HCT116 (cell line): ENCODE measurements at regions not wholly inside any gene's neighbourhood (a gene's known extent, or its start where the extent isn't known, plus 50 kb on each side); places are given as distances from the start of the nearest gene placed in this dataset.

Source experiments
- ATAC-seq: fragments of 200-7000 bp; cut with Tn5 transposase; 2 replicates; pipeline ENCODE4 v1.9.1; 2020; ENCODE audit warnings: mild to moderate bottlenecking, moderate library complexity
- BruUV-seq: library from RNA; stranded (reverse); fragments of 400-500 nt; replicated peaks from 2 replicates; lab custom pipeline; 2021; lab: Mats Ljungman, UMichigan
- CTCF ChIA-PET: fragments of 300-600 bp; sonication (Branson Sonifier 250); formaldehyde crosslinking; loops from one replicate; lab custom pipeline; 2021; ENCODE audit warnings: antibody characterized with exemption; lab: Charles Lee
- POLR2A ChIA-PET: fragments of 300-600, 350-600 bp; sonication (Branson Sonifier 250); formaldehyde crosslinking; loops from one replicate; lab custom pipeline; 2021; ENCODE audit warnings: antibody characterized with exemption; lab: Charles Lee
- RAD21 ChIA-PET, 2 experiments: fragments of 300-600 bp; sonication (Branson Sonifier 250); formaldehyde crosslinking; loops; one replicate each; lab custom pipeline; 2023; ENCODE audit warnings: low total read pairs in 2 of 2; ENCODE audit not compliant: uncharacterized antibody in 2 of 2, unreplicated experiment in 2 of 2, low non-redundant PET in 1 of 2; lab: Charles Lee
- DNase-seq: peaks from one replicate; pipeline ENCODE4 v3.0.0-alpha.2; 2010; ENCODE audit warnings: low read depth, low spot score
- H2AFZ ChIP-seq: fragments of 200-600 bp; shearing (Covaris generic), sonication (generic); 2 replicates; pipeline ENCODE4 v1.6.1; 2017; ENCODE audit warnings: low read depth, mixed run types, mixed read lengths, antibody characterized with exemption, low read length; ENCODE audit not compliant: poor library complexity, severe bottlenecking
- H3K27ac ChIP-seq: 2 replicates; pipeline ENCODE4 v1.5.1; 2012; ENCODE audit warnings: low read depth, low read length
- H3K27me3 ChIP-seq: fragments of 200-600 bp; sonication (generic); 2 replicates; pipeline ENCODE4 v1.6.1; 2016; ENCODE audit warnings: mixed run types, low read length, mixed read lengths; ENCODE audit not compliant: insufficient read depth
- H3K36me3 ChIP-seq, 2 experiments: fragments of 200-500 bp in 1 of 2; fragments of 200-600 bp in 1 of 2; sonication (Bioruptor generic) in 1 of 2; sonication (generic) in 1 of 2; 2 replicates each; pipeline versions ENCODE4 v1.5.1 to v1.6.1; 2014 to 2016; ENCODE audit warnings: low read length in 2 of 2, inconsistent platforms in 1 of 2, mixed read lengths in 1 of 2, mixed run types in 1 of 2; ENCODE audit not compliant: insufficient read depth in 2 of 2, control insufficient read depth in 1 of 2
- H3K4me1 ChIP-seq, 2 experiments: fragments of 200-600 bp in 1 of 2; sonication (generic) in 1 of 2; 2 replicates each; pipeline versions ENCODE4 v1.5.1 to v1.6.1; 2012 to 2017; ENCODE audit warnings: low read length in 2 of 2, inconsistent platforms in 1 of 2, mild to moderate bottlenecking in 1 of 2, mixed read lengths in 1 of 2, mixed run types in 1 of 2, moderate library complexity in 1 of 2; ENCODE audit not compliant: insufficient read depth in 2 of 2, control insufficient read depth in 1 of 2
- H3K4me2 ChIP-seq: fragments of 200-600 bp; sonication (generic); 2 replicates; pipeline ENCODE4 v1.6.1; 2017; ENCODE audit warnings: mixed run types, low read length, mixed read lengths
- H3K4me3 ChIP-seq, 2 experiments: fragments of 200-600 bp in 1 of 2; sonication (generic) in 1 of 2; replicated peaks in 1 of 2; 2 replicates each; pipeline ENCODE4 v1.5.1; 2011 to 2016; ENCODE audit warnings: low read length in 2 of 2, control low read depth in 1 of 2, low read depth in 1 of 2, mild to moderate bottlenecking in 1 of 2, mixed read lengths in 1 of 2, mixed run types in 1 of 2
- H3K79me2 ChIP-seq: fragments of 200-600 bp; sonication (generic); 2 replicates; pipeline ENCODE4 v1.6.1; 2017; ENCODE audit warnings: mild to moderate bottlenecking, mixed run types, low read length, moderate library complexity, mixed read lengths; ENCODE audit not compliant: insufficient read depth
- H3K9ac ChIP-seq: fragments of 200-600 bp; sonication (generic); 2 replicates; pipeline ENCODE4 v1.6.1; 2016; ENCODE audit warnings: low read length, mixed read lengths
- H3K9me2 ChIP-seq: fragments of 200-600 bp; sonication (generic), shearing (Covaris generic); 2 replicates; pipeline ENCODE4 v1.6.1; 2017; ENCODE audit warnings: mixed run types, mild to moderate bottlenecking, moderate library complexity; ENCODE audit not compliant: insufficient read depth
- H3K9me3 ChIP-seq, 2 experiments: fragments of 200-500 bp in 1 of 2; fragments of 200-600 bp in 1 of 2; sonication (Bioruptor generic) in 1 of 2; sonication (generic) in 1 of 2; 2 replicates each; pipeline ENCODE4 v1.6.1; 2014 to 2017; ENCODE audit warnings: low read length in 2 of 2, mixed read lengths in 2 of 2, inconsistent platforms in 1 of 2, low read depth in 1 of 2, mild to moderate bottlenecking in 1 of 2, mixed run types in 1 of 2, moderate library complexity in 1 of 2; ENCODE audit not compliant: control insufficient read depth in 1 of 2, insufficient read depth in 1 of 2
- H4K20me1 ChIP-seq: fragments of 200-600 bp; sonication (generic), shearing (Covaris generic); 2 replicates; pipeline ENCODE4 v1.6.1; 2017; ENCODE audit warnings: mixed run types, mild to moderate bottlenecking, moderate library complexity; ENCODE audit not compliant: insufficient read depth
- EGR1 ChIP-seq: IDR thresholded peaks from 2 replicates; pipeline ENCODE4 v1.6.1; 2012; ENCODE audit warnings: low read depth
- ELF1 ChIP-seq: IDR thresholded peaks from 2 replicates; pipeline ENCODE4 v1.6.1; 2012; ENCODE audit warnings: low read depth, borderline replicate concordance
- FOSL1 ChIP-seq: IDR thresholded peaks from 2 replicates; pipeline ENCODE4 v1.6.1; 2012; ENCODE audit warnings: low read depth
- JUND ChIP-seq: IDR thresholded peaks from 2 replicates; pipeline ENCODE4 v1.6.1; 2012
- POLR2A ChIP-seq: IDR thresholded peaks from 2 replicates; pipeline ENCODE4 v1.7.0; 2011; ENCODE audit warnings: borderline replicate concordance; ENCODE audit not compliant: insufficient read depth, insufficient read length; ENCODE audit errors: extremely low read depth
- POLR2AphosphoS5 ChIP-seq: IDR thresholded peaks from 2 replicates; pipeline ENCODE4 v1.6.1; 2011; ENCODE audit warnings: mild to moderate bottlenecking, low read depth, low read length, moderate library complexity
- RAD21 ChIP-seq: IDR thresholded peaks from 2 replicates; pipeline ENCODE4 v1.6.1; 2012; ENCODE audit warnings: low read depth, mild to moderate bottlenecking
- SRF ChIP-seq: IDR thresholded peaks from 2 replicates; pipeline ENCODE4 v1.6.1; 2012; ENCODE audit warnings: low read depth
- TCF7L2 ChIP-seq: IDR thresholded peaks from 2 replicates; pipeline ENCODE4 v1.7.0; 2011; ENCODE audit warnings: borderline replicate concordance, inconsistent platforms; ENCODE audit not compliant: insufficient read depth, insufficient read length; ENCODE audit errors: extremely low read depth
- YY1 ChIP-seq: IDR thresholded peaks from 2 replicates; pipeline ENCODE4 v1.6.1; 2011; ENCODE audit warnings: low read length, low read depth, moderate library complexity, mild to moderate bottlenecking; ENCODE audit not compliant: insufficient replicate concordance; ENCODE audit errors: extremely low read depth
- ZFX ChIP-seq: fragments of 450-650 bp; IDR thresholded peaks from 2 replicates; pipeline ENCODE4 v1.6.1; 2017
- intact Hi-C: fragments of 100-400 bp; cut with micrococcal nuclease; formaldehyde crosslinking; loops from 2 replicates; pipeline ENCODE4 v1.10.0; 2022
- TF ChIP-seq, protein P1 (sequence below), 3 experiments: fragments of 200-600 bp in 1 of 3; sonication (generic) in 1 of 3; IDR thresholded peaks in 2 of 3; conservative IDR thresholded peaks in 1 of 3; 2 replicates each; pipeline ENCODE4 v1.5.1; 2012 to 2017; ENCODE audit warnings: low read depth in 2 of 3, low read length in 2 of 3, antibody characterized with exemption in 1 of 3, borderline replicate concordance in 1 of 3, control low read depth in 1 of 3, mild to moderate bottlenecking in 1 of 3, mixed read lengths in 1 of 3, mixed run types in 1 of 3, moderate library complexity in 1 of 3; ENCODE audit not compliant: insufficient read depth in 1 of 3
- TF ChIP-seq, protein P2 (sequence below): IDR thresholded peaks from 2 replicates; pipeline ENCODE4 v1.6.1; 2011; ENCODE audit warnings: mild to moderate bottlenecking, low read length, moderate library complexity; ENCODE audit not compliant: insufficient replicate concordance; ENCODE audit errors: extremely low read depth
- TF ChIP-seq, protein P3 (sequence below): IDR thresholded peaks from 2 replicates; pipeline ENCODE4 v1.6.1; 2012
- TF ChIP-seq, protein P4 (sequence below): IDR thresholded peaks from 2 replicates; pipeline ENCODE4 v1.6.1; 2012; ENCODE audit warnings: low read depth

DNA sequence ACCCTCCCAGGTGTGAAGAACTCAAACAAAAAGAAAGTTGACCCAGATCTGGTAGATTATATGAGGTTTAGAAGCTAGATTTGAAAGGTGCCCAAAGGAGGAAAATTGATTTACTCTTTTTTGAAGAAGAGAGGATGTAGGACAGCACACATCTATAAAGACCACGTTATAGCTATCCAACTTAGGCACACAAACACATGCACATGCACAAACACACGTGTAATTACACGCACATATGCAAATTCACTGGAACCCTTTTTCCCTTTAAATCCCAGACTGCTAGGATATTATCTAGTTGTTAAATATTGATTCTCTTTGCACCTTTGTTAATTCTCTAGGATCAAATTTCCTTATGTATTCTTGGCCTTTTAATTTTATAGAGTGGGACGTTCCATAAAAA is 272.8 kb upstream of the TBX18 start (continued):
- TF ChIP-seq, protein P1, sequence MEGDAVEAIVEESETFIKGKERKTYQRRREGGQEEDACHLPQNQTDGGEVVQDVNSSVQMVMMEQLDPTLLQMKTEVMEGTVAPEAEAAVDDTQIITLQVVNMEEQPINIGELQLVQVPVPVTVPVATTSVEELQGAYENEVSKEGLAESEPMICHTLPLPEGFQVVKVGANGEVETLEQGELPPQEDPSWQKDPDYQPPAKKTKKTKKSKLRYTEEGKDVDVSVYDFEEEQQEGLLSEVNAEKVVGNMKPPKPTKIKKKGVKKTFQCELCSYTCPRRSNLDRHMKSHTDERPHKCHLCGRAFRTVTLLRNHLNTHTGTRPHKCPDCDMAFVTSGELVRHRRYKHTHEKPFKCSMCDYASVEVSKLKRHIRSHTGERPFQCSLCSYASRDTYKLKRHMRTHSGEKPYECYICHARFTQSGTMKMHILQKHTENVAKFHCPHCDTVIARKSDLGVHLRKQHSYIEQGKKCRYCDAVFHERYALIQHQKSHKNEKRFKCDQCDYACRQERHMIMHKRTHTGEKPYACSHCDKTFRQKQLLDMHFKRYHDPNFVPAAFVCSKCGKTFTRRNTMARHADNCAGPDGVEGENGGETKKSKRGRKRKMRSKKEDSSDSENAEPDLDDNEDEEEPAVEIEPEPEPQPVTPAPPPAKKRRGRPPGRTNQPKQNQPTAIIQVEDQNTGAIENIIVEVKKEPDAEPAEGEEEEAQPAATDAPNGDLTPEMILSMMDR (IDR thresholded peaks at IDR 0.05 in 2 of 3, conservative IDR thresholded peaks at IDR 0.05 in 1 of 3; ENCODE audit: borderline replicate concordance in 1 of 3, insufficient read depth in 1 of 3, low read depth in 2 of 3, low read length in 2 of 3), result no peak
- TF ChIP-seq, protein P2, sequence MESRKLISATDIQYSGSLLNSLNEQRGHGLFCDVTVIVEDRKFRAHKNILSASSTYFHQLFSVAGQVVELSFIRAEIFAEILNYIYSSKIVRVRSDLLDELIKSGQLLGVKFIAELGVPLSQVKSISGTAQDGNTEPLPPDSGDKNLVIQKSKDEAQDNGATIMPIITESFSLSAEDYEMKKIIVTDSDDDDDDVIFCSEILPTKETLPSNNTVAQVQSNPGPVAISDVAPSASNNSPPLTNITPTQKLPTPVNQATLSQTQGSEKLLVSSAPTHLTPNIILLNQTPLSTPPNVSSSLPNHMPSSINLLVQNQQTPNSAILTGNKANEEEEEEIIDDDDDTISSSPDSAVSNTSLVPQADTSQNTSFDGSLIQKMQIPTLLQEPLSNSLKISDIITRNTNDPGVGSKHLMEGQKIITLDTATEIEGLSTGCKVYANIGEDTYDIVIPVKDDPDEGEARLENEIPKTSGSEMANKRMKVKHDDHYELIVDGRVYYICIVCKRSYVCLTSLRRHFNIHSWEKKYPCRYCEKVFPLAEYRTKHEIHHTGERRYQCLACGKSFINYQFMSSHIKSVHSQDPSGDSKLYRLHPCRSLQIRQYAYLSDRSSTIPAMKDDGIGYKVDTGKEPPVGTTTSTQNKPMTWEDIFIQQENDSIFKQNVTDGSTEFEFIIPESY, result no peak
- TF ChIP-seq, all 23 proteins: peak for 0

DNA sequence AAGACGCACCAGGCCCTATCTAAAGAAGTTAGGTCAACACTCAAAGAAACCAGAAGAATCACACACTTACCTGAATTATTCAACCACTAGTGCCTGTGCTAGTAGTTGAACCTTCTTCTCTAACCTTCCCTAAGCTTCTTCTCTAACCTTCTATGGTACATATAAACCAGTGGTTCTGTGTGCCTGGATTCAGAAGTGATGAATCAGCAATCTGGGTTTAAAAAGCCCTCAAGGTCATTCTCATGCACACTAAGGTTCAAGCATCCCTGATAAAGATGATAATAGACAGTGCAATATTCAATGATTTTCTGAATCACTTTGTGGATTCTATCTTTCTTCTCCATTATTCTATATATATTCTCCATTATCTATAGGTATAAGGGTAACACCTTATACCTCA is 271.4 kb upstream of the TBX18 start:
- ChIA-PET CTCF (no interaction called here), POLR2A (no interaction called here), RAD21 (no interaction called here)
- intact Hi-C loops, result no loop called here
- Histone ChIP-seq H2AFZ (no peak overlapping the region), H3K9me2 (no peaks in the 10 kb centered on the region), H3K4me3 (no peak overlapping the region), H3K4me1 (no peaks in the 10 kb centered on the region), H4K20me1 (no peaks in the 10 kb centered on the region), H3K36me3 (no peaks in the 10 kb centered on the region), H3K27ac (no peak overlapping the region), H3K9ac (no peak overlapping the region), H3K27me3 (no peaks in the 10 kb centered on the region), H3K9me3 (no peaks in the 10 kb centered on the region), H3K4me2 (no peak overlapping the region), H3K79me2 (no peaks in the 10 kb centered on the region)
- DNase-seq, result no peak
- BruUV-seq, result no TSS peak
- ATAC-seq, result no peak
- TF ChIP-seq, protein P3, sequence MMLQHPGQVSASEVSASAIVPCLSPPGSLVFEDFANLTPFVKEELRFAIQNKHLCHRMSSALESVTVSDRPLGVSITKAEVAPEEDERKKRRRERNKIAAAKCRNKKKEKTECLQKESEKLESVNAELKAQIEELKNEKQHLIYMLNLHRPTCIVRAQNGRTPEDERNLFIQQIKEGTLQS, result no peak
- TF ChIP-seq ZFX, result no peak
- TF ChIP-seq RAD21, result no peak
- TF ChIP-seq TCF7L2, result no peak
- no peak for TF ChIP-seq ELF1
- TF ChIP-seq, protein P1 (IDR thresholded peaks at IDR 0.05 in 2 of 3, conservative IDR thresholded peaks at IDR 0.05 in 1 of 3; ENCODE audit: borderline replicate concordance in 1 of 3, insufficient read depth in 1 of 3, low read depth in 2 of 3, low read length in 2 of 3), result no peak
- TF ChIP-seq POLR2AphosphoS5, result no peak
- no peak for TF ChIP-seq SRF
- TF ChIP-seq FOSL1, result no peak
- TF ChIP-seq, protein P4, sequence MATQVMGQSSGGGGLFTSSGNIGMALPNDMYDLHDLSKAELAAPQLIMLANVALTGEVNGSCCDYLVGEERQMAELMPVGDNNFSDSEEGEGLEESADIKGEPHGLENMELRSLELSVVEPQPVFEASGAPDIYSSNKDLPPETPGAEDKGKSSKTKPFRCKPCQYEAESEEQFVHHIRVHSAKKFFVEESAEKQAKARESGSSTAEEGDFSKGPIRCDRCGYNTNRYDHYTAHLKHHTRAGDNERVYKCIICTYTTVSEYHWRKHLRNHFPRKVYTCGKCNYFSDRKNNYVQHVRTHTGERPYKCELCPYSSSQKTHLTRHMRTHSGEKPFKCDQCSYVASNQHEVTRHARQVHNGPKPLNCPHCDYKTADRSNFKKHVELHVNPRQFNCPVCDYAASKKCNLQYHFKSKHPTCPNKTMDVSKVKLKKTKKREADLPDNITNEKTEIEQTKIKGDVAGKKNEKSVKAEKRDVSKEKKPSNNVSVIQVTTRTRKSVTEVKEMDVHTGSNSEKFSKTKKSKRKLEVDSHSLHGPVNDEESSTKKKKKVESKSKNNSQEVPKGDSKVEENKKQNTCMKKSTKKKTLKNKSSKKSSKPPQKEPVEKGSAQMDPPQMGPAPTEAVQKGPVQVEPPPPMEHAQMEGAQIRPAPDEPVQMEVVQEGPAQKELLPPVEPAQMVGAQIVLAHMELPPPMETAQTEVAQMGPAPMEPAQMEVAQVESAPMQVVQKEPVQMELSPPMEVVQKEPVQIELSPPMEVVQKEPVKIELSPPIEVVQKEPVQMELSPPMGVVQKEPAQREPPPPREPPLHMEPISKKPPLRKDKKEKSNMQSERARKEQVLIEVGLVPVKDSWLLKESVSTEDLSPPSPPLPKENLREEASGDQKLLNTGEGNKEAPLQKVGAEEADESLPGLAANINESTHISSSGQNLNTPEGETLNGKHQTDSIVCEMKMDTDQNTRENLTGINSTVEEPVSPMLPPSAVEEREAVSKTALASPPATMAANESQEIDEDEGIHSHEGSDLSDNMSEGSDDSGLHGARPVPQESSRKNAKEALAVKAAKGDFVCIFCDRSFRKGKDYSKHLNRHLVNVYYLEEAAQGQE, result no peak
- no peak for TF ChIP-seq POLR2A
- no peak for TF ChIP-seq JUND
- TF ChIP-seq YY1, result no peak
- TF ChIP-seq EGR1, result no peak
